ENCODE measurements at regions not wholly inside any gene's neighbourhood (a gene's known extent, or its start where the extent isn't known, plus 50 kb on each side); places are given as distances from the start of the nearest gene placed in this dataset.

DNA sequence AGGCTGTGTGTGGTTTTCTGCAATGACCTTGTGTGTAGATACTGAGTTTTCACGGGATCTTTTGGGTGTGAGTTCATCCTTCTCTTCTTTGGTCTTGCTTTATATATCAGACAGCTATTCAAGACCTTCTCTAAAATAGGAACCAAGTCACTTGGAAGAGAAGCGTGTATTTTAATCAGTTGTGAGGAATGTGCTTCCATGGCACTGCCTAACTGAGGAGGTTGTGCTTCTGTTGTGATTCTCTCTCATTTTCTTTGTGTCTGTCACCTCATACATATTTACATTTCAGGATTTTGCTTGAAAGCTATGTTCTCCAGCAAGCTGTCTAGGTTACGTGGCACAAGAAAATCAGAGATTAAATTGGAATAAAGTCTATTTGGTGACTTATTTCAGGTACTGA lies 428.7 kb downstream of the QKI start:
- TF ChIP-seq POLR2AphosphoS5 (IDR thresholded peaks at IDR 0.05): no peak
- no peak for TF ChIP-seq CTCF (IDR thresholded peaks at IDR 0.05)
- TF ChIP-seq POLR2A (IDR thresholded peaks at IDR 0.05): no peak
